Neural cell (in vitro differentiated cells): ENCODE measurements at regions not wholly inside any gene's neighbourhood (a gene's known extent, or its start where the extent isn't known, plus 50 kb on each side); places are given as distances from the start of the nearest gene placed in this dataset.

Experiments used
- CTCF ChIP-seq: fragments of 450-650 bp; IDR thresholded peaks from 2 replicates; pipeline ENCODE4 v1.5.1; 2014; ENCODE audit warnings: antibody characterized with exemption, mild to moderate bottlenecking, moderate library complexity; ENCODE audit not compliant: poor library complexity, severe bottlenecking
- EP300 ChIP-seq: fragments of 450-650 bp; conservative IDR thresholded peaks from 2 replicates; pipeline ENCODE4 v1.6.1; 2014; ENCODE audit warnings: antibody characterized with exemption, mild to moderate bottlenecking, moderate library complexity; ENCODE audit not compliant: poor library complexity, severe bottlenecking
- EZH2 ChIP-seq: fragments of 200-600, 300-800 bp; shearing (Covaris generic), sonication (generic); IDR thresholded peaks from 2 replicates; pipeline ENCODE4 v1.6.1; 2014; ENCODE audit warnings: antibody characterized with exemption, low read length, borderline replicate concordance, mild to moderate bottlenecking; ENCODE audit not compliant: insufficient read depth, poor library complexity, severe bottlenecking
- MXI1 ChIP-seq: fragments of 450-650 bp; conservative IDR thresholded peaks from 2 replicates; pipeline ENCODE4 v1.6.1; 2014; ENCODE audit warnings: antibody characterized with exemption, mild to moderate bottlenecking; ENCODE audit not compliant: poor library complexity, severe bottlenecking
- POLR2AphosphoS5 ChIP-seq: IDR thresholded peaks from 2 replicates; pipeline ENCODE4 v1.6.1; 2012
- RAD21 ChIP-seq: fragments of 450-650 bp; conservative IDR thresholded peaks from 2 replicates; pipeline ENCODE4 v1.6.1; 2014; ENCODE audit warnings: antibody characterized with exemption, mild to moderate bottlenecking, moderate library complexity
- REST ChIP-seq: IDR thresholded peaks from 2 replicates; pipeline ENCODE4 v1.6.1; 2012; ENCODE audit warnings: borderline replicate concordance
- TAF1 ChIP-seq: IDR thresholded peaks from 2 replicates; pipeline ENCODE4 v1.6.1; 2012; ENCODE audit warnings: low read depth

DNA sequence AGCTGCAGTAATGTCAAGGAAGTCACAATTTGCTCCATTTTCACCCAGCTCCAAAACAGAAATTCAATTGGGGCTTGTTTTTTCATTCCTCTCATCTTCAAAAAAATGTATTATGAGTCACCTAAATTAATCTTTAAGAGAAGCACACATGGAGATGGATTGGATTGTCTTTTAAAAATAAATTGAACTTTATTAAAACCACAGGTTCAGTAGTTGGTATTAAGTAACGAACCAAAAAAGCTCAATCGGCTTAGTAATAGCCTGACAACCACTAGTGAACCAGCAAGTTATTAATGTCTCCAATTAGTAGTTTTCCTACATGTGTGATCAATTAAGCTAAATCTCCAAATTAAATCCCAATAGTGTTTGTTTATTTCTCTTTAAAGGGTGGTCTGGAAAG, 283.5 kb upstream of the GIMD1 start:
- TF ChIP-seq CTCF = no peak
- TF ChIP-seq EP300 = no peak
- TF ChIP-seq RAD21 = no peak
- no peak for TF ChIP-seq TAF1
- no peak for TF ChIP-seq EZH2
- TF ChIP-seq REST = no peak
- no peak for TF ChIP-seq MXI1
- no peak for TF ChIP-seq POLR2AphosphoS5
